ENCODE measurements at regions not wholly inside any gene's neighbourhood (a gene's known extent, or its start where the extent isn't known, plus 50 kb on each side); places are given as distances from the start of the nearest gene placed in this dataset.

- H3K4me1 ChIP-seq (ENCODE audit: control insufficient read depth, insufficient read depth, low read length, poor library complexity, severe bottlenecking), result no peaks in the 10 kb centered on the region
- no peak for DNase-seq
- no peaks in the 10 kb centered on the region for H3K9me3 ChIP-seq (ENCODE audit: control insufficient read depth, low read length)
- H3K36me3 ChIP-seq (ENCODE audit: control insufficient read depth, insufficient read depth, low read length), result no peaks in the 10 kb centered on the region
- no peak overlapping the region for H3K27ac ChIP-seq (ENCODE audit: insufficient read depth, low read length, poor library complexity, severe bottlenecking)
- no peak overlapping the region for H3K4me3 ChIP-seq (ENCODE audit: insufficient read depth, low read depth, low read length, poor library complexity, severe bottlenecking)
- no peaks in the 10 kb centered on the region for H3K27me3 ChIP-seq (replicated peaks; ENCODE audit: control insufficient read depth, insufficient read depth, low read length, poor library complexity, severe bottlenecking)
Observed at GRCh38 chr5:2496126-2496525, 255.4 kb downstream of the IRX2 start.

GRCh38 chr5:2493356-2493755, 258.1 kb downstream of the IRX2 start:
- H3K27me3 ChIP-seq (replicated peaks; ENCODE audit: control insufficient read depth, insufficient read depth, low read length, poor library complexity, severe bottlenecking), result no peaks in the 10 kb centered on the region
- no peak overlapping the region for H3K27ac ChIP-seq (ENCODE audit: insufficient read depth, low read length, poor library complexity, severe bottlenecking)
- DNase-seq, result no peak
- no peak overlapping the region for H3K4me3 ChIP-seq (ENCODE audit: insufficient read depth, low read depth, low read length, poor library complexity, severe bottlenecking)
- H3K36me3 ChIP-seq (ENCODE audit: control insufficient read depth, insufficient read depth, low read length), result no peaks in the 10 kb centered on the region
- H3K4me1 ChIP-seq (ENCODE audit: control insufficient read depth, insufficient read depth, low read length, poor library complexity, severe bottlenecking), result no peaks in the 10 kb centered on the region
- H3K9me3 ChIP-seq (ENCODE audit: control insufficient read depth, low read length), result no peaks in the 10 kb centered on the region

- H3K9me3 ChIP-seq (ENCODE audit: control insufficient read depth, low read length), result no peaks in the 10 kb centered on the region
- no peaks in the 10 kb centered on the region for H3K27me3 ChIP-seq (replicated peaks; ENCODE audit: control insufficient read depth, insufficient read depth, low read length, poor library complexity, severe bottlenecking)
- H3K27ac ChIP-seq (ENCODE audit: insufficient read depth, low read length, poor library complexity, severe bottlenecking), result no peak overlapping the region
- no peaks in the 10 kb centered on the region for H3K36me3 ChIP-seq (ENCODE audit: control insufficient read depth, insufficient read depth, low read length)
- H3K4me3 ChIP-seq (ENCODE audit: insufficient read depth, low read depth, low read length, poor library complexity, severe bottlenecking), result no peak overlapping the region
- no peaks in the 10 kb centered on the region for H3K4me1 ChIP-seq (ENCODE audit: control insufficient read depth, insufficient read depth, low read length, poor library complexity, severe bottlenecking)
- no peak for DNase-seq
Observed at GRCh38 chr5:2492476-2492875, 259.0 kb downstream of the IRX2 start.

GRCh38 chr5:2491846-2492245, 259.6 kb downstream of the IRX2 start:
- Histone ChIP-seq H3K4me1 (ENCODE audit: control insufficient read depth, insufficient read depth, low read length, poor library complexity, severe bottlenecking) (no peaks in the 10 kb centered on the region), H3K9me3 (ENCODE audit: control insufficient read depth, low read length) (no peaks in the 10 kb centered on the region), H3K4me3 (ENCODE audit: insufficient read depth, low read depth, low read length, poor library complexity, severe bottlenecking) (no peak overlapping the region), H3K27ac (ENCODE audit: insufficient read depth, low read length, poor library complexity, severe bottlenecking) (no peak overlapping the region), H3K27me3 (replicated peaks; ENCODE audit: control insufficient read depth, insufficient read depth, low read length, poor library complexity, severe bottlenecking) (no peaks in the 10 kb centered on the region), H3K36me3 (ENCODE audit: control insufficient read depth, insufficient read depth, low read length) (no peaks in the 10 kb centered on the region)
- no peak for DNase-seq

- Histone ChIP-seq H3K27ac (ENCODE audit: insufficient read depth, low read length, poor library complexity, severe bottlenecking) (no peak overlapping the region), H3K9me3 (ENCODE audit: control insufficient read depth, low read length) (no peaks in the 10 kb centered on the region), H3K4me1 (ENCODE audit: control insufficient read depth, insufficient read depth, low read length, poor library complexity, severe bottlenecking) (no peaks in the 10 kb centered on the region), H3K27me3 (replicated peaks; ENCODE audit: control insufficient read depth, insufficient read depth, low read length, poor library complexity, severe bottlenecking) (no peaks in the 10 kb centered on the region), H3K36me3 (ENCODE audit: control insufficient read depth, insufficient read depth, low read length) (no peaks in the 10 kb centered on the region), H3K4me3 (ENCODE audit: insufficient read depth, low read depth, low read length, poor library complexity, severe bottlenecking) (no peak overlapping the region)
- no peak for DNase-seq
Observed at GRCh38 chr5:2489306-2489705, 262.2 kb downstream of the IRX2 start.

- no peaks in the 10 kb centered on the region for H3K27me3 ChIP-seq (replicated peaks; ENCODE audit: control insufficient read depth, insufficient read depth, low read length, poor library complexity, severe bottlenecking)
- DNase-seq, result no peak
- H3K4me1 ChIP-seq (ENCODE audit: control insufficient read depth, insufficient read depth, low read length, poor library complexity, severe bottlenecking), result no peaks in the 10 kb centered on the region
- H3K27ac ChIP-seq (ENCODE audit: insufficient read depth, low read length, poor library complexity, severe bottlenecking), result no peak overlapping the region
- H3K9me3 ChIP-seq (ENCODE audit: control insufficient read depth, low read length), result no peaks in the 10 kb centered on the region
- H3K36me3 ChIP-seq (ENCODE audit: control insufficient read depth, insufficient read depth, low read length), result no peaks in the 10 kb centered on the region
- H3K4me3 ChIP-seq (ENCODE audit: insufficient read depth, low read depth, low read length, poor library complexity, severe bottlenecking), result no peak overlapping the region
Observed at GRCh38 chr5:2488593-2488992, 262.9 kb downstream of the IRX2 start.

- no peaks in the 10 kb centered on the region for H3K9me3 ChIP-seq (ENCODE audit: control insufficient read depth, low read length)
- H3K4me3 ChIP-seq (ENCODE audit: insufficient read depth, low read depth, low read length, poor library complexity, severe bottlenecking), result no peak overlapping the region
- H3K27ac ChIP-seq (ENCODE audit: insufficient read depth, low read length, poor library complexity, severe bottlenecking), result no peak overlapping the region
- no peaks in the 10 kb centered on the region for H3K36me3 ChIP-seq (ENCODE audit: control insufficient read depth, insufficient read depth, low read length)
- H3K4me1 ChIP-seq (ENCODE audit: control insufficient read depth, insufficient read depth, low read length, poor library complexity, severe bottlenecking), result no peaks in the 10 kb centered on the region
- no peak for DNase-seq
- H3K27me3 ChIP-seq (replicated peaks; ENCODE audit: control insufficient read depth, insufficient read depth, low read length, poor library complexity, severe bottlenecking), result no peaks in the 10 kb centered on the region
Observed at GRCh38 chr5:2487152-2487763, 264.2 kb downstream of the IRX2 start.

GRCh38 chr5:2486373-2486772, 265.1 kb downstream of the IRX2 start:
- H3K36me3 ChIP-seq (ENCODE audit: control insufficient read depth, insufficient read depth, low read length), result no peaks in the 10 kb centered on the region
- H3K9me3 ChIP-seq (ENCODE audit: control insufficient read depth, low read length), result no peaks in the 10 kb centered on the region
- H3K27ac ChIP-seq (ENCODE audit: insufficient read depth, low read length, poor library complexity, severe bottlenecking), result no peak overlapping the region
- no peak for DNase-seq
- H3K27me3 ChIP-seq (replicated peaks; ENCODE audit: control insufficient read depth, insufficient read depth, low read length, poor library complexity, severe bottlenecking), result no peaks in the 10 kb centered on the region
- H3K4me1 ChIP-seq (ENCODE audit: control insufficient read depth, insufficient read depth, low read length, poor library complexity, severe bottlenecking), result no peaks in the 10 kb centered on the region
- no peak overlapping the region for H3K4me3 ChIP-seq (ENCODE audit: insufficient read depth, low read depth, low read length, poor library complexity, severe bottlenecking)

- DNase-seq, result no peak
Observed at GRCh38 chr5:2482778-2483177, 268.7 kb downstream of the IRX2 start.

GRCh38 chr5:2480871-2481270, 270.6 kb downstream of the IRX2 start:
- Histone ChIP-seq H3K27ac (ENCODE audit: insufficient read depth, low read length, poor library complexity, severe bottlenecking) (no peak overlapping the region), H3K9me3 (ENCODE audit: control insufficient read depth, low read length) (peaks cover 4% of the 10 kb centered on the region), H3K4me1 (ENCODE audit: control insufficient read depth, insufficient read depth, low read length, poor library complexity, severe bottlenecking) (no peaks in the 10 kb centered on the region), H3K36me3 (ENCODE audit: control insufficient read depth, insufficient read depth, low read length) (no peaks in the 10 kb centered on the region), H3K4me3 (ENCODE audit: insufficient read depth, low read depth, low read length, poor library complexity, severe bottlenecking) (no peak overlapping the region), H3K27me3 (replicated peaks; ENCODE audit: control insufficient read depth, insufficient read depth, low read length, poor library complexity, severe bottlenecking) (no peaks in the 10 kb centered on the region)
- DNase-seq, result no peak

More at GRCh38 chr5:2482778-2483177, 268.7 kb downstream of the IRX2 start:
- Histone ChIP-seq H3K4me3 (ENCODE audit: insufficient read depth, low read depth, low read length, poor library complexity, severe bottlenecking) (no peak overlapping the region), H3K36me3 (ENCODE audit: control insufficient read depth, insufficient read depth, low read length) (no peaks in the 10 kb centered on the region), H3K4me1 (ENCODE audit: control insufficient read depth, insufficient read depth, low read length, poor library complexity, severe bottlenecking) (no peaks in the 10 kb centered on the region), H3K27ac (ENCODE audit: insufficient read depth, low read length, poor library complexity, severe bottlenecking) (no peak overlapping the region), H3K27me3 (replicated peaks; ENCODE audit: control insufficient read depth, insufficient read depth, low read length, poor library complexity, severe bottlenecking) (no peaks in the 10 kb centered on the region), H3K9me3 (ENCODE audit: control insufficient read depth, low read length) (peaks cover 4% of the 10 kb centered on the region)
